HepG2 (cell line): ENCODE measurements at regions not wholly inside any gene's neighbourhood (a gene's known extent, or its start where the extent isn't known, plus 50 kb on each side); places are given as distances from the start of the nearest gene placed in this dataset.

Experiments used
- ATAC-seq: fragments of 200-7000 bp; cut with Tn5 transposase; 3 replicates; pipeline ENCODE4 v1.9.1; 2020; ENCODE audit warnings: mild to moderate bottlenecking, moderate library complexity
- BruUV-seq: library from RNA; stranded (reverse); fragments of 400-500 nt; replicated peaks from 2 replicates; lab custom pipeline; 2021; lab: Mats Ljungman, UMichigan
- CTCF ChIA-PET: fragments of 300-600 bp; formaldehyde crosslinking; extraction: SDS; loops from one replicate; lab custom pipeline; 2021; ENCODE audit warnings: low total read pairs, inconsistent platforms, low intra/inter-chr PET ratio; lab: Yijun Ruan, JAX
- POLR2A ChIA-PET: fragments of 350-600 bp; sonication (Branson Sonifier 250); formaldehyde crosslinking; loops from one replicate; lab custom pipeline; 2020; ENCODE audit warnings: antibody characterized with exemption, inconsistent platforms; lab: Yijun Ruan, JAX
- DNase-seq: peaks from one replicate; pipeline ENCODE4 v3.0.0-alpha.2; 2015; ENCODE audit warnings: low spot score
- FAIRE-seq: peaks from 3 replicates; lab custom pipeline; 2011; peaks lifted over from hg19 to GRCh38; lab: Jason Lieb, UNC
- H2AFZ ChIP-seq: one replicate; pipeline ENCODE4 v1.6.1; 2011; ENCODE audit warnings: low read length, inconsistent platforms
- H3K27ac ChIP-seq: fragments of 300-600 bp; 3 replicates; pipeline ENCODE4 v1.8.0; 2011; ENCODE audit warnings: mixed run types, mild to moderate bottlenecking, mixed read lengths, low read length, inconsistent platforms; ENCODE audit not compliant: insufficient read depth; ENCODE audit errors: extremely low read length
- H3K27me3 ChIP-seq, 2 experiments: fragments of 200-600 bp in 1 of 2; 2 replicates in 1 of 2; 3 replicates in 1 of 2; pipeline versions ENCODE4 v1.6.0 to v1.8.0; 2011; ENCODE audit warnings: low read length in 2 of 2, mild to moderate bottlenecking in 2 of 2, moderate library complexity in 2 of 2, inconsistent platforms in 1 of 2; ENCODE audit not compliant: insufficient read depth in 2 of 2, control insufficient read depth in 1 of 2
- H3K36me3 ChIP-seq, 2 experiments: fragments of 200-600 bp in 1 of 2; replicated peaks in 1 of 2; 2 replicates in 1 of 2; 3 replicates in 1 of 2; pipeline versions ENCODE4 v1.5.1 to v1.8.0; 2011; ENCODE audit warnings: low read length in 2 of 2, inconsistent platforms in 1 of 2; ENCODE audit not compliant: insufficient read depth in 2 of 2, control insufficient read depth in 1 of 2
- H3K4me1 ChIP-seq: 2 replicates; pipeline ENCODE4 v1.5.1; 2012; ENCODE audit warnings: low read length, inconsistent platforms; ENCODE audit not compliant: insufficient read depth
- H3K4me2 ChIP-seq: 2 replicates; pipeline ENCODE4 v1.6.0; 2011; ENCODE audit warnings: low read depth, low read length, inconsistent platforms
- H3K4me3 ChIP-seq, 3 experiments: fragments of 200-600 bp in 1 of 3; sonication (generic), shearing (Covaris generic) in 1 of 3; replicated peaks in 1 of 3; 2 replicates each; pipeline ENCODE4 v1.5.1; 2011 to 2016; ENCODE audit warnings: low read length in 3 of 3, inconsistent platforms in 2 of 3, low read depth in 2 of 3, mild to moderate bottlenecking in 2 of 3, control low read depth in 1 of 3, mixed read lengths in 1 of 3; ENCODE audit not compliant: insufficient read depth in 1 of 3
- H3K79me2 ChIP-seq: one replicate; pipeline ENCODE4 v1.6.1; 2011; ENCODE audit warnings: low read length, inconsistent platforms; ENCODE audit not compliant: insufficient read depth
- H3K9ac ChIP-seq: 2 replicates; pipeline ENCODE4 v1.6.0; 2011; ENCODE audit warnings: mild to moderate bottlenecking, low read depth, low read length, inconsistent platforms; ENCODE audit not compliant: insufficient read depth
- H3K9me3 ChIP-seq: 2 replicates; pipeline ENCODE4 v1.5.1; 2012; ENCODE audit warnings: mild to moderate bottlenecking, low read length
- H4K20me1 ChIP-seq: 2 replicates; pipeline ENCODE4 v1.6.0; 2011; ENCODE audit warnings: inconsistent platforms, mild to moderate bottlenecking, low read length, moderate library complexity; ENCODE audit not compliant: insufficient read depth
- ARNT ChIP-seq: fragments of 450-650 bp; IDR thresholded peaks from 2 replicates; pipeline ENCODE4 v1.6.1; 2017
- BRCA1 ChIP-seq: sonication (generic); formaldehyde crosslinking; IDR thresholded peaks from 2 replicates; pipeline ENCODE4 v1.4.0; 2020; ENCODE audit warnings: missing genetic modification reagents
- CC2D1A ChIP-seq: sonication (generic); formaldehyde crosslinking; IDR thresholded peaks from 2 replicates; pipeline ENCODE4 v1.8.1; 2023; ENCODE audit warnings: mild to moderate bottlenecking, missing genetic modification reagents
- CEBPB ChIP-seq: IDR thresholded peaks from 2 replicates; pipeline ENCODE4 v1.6.1; 2011; ENCODE audit warnings: low read depth, low read length, improper control_type of control experiment, borderline replicate concordance
- KAT7 ChIP-seq: IDR thresholded peaks from 2 replicates; pipeline ENCODE4 v1.6.1; 2018; ENCODE audit warnings: borderline replicate concordance, missing compliant biosample characterization
- MAZ ChIP-seq, 2 experiments: sonication (generic) in 1 of 2; formaldehyde crosslinking in 1 of 2; IDR thresholded peaks; 2 replicates each; pipeline versions ENCODE4 v1.5.0 to v1.6.1; 2012 to 2020; ENCODE audit warnings: low read depth in 2 of 2, mild to moderate bottlenecking in 2 of 2, borderline replicate concordance in 1 of 2, improper control_type of control experiment in 1 of 2, low read length in 1 of 2, missing genetic modification reagents in 1 of 2, moderate library complexity in 1 of 2
- NR1H2 ChIP-seq: sonication (generic); formaldehyde crosslinking; IDR thresholded peaks from 2 replicates; pipeline ENCODE4 v1.8.1; 2022; ENCODE audit warnings: low read depth, missing genetic modification reagents, borderline replicate concordance
- PITX1 ChIP-seq: sonication (generic); formaldehyde crosslinking; IDR thresholded peaks from 2 replicates; pipeline ENCODE4 v1.5.1; 2020; ENCODE audit warnings: mild to moderate bottlenecking, missing genetic modification reagents
- SIN3A ChIP-seq: IDR thresholded peaks from 2 replicates; pipeline ENCODE4 v1.6.1; 2011; ENCODE audit warnings: low read depth, mild to moderate bottlenecking, control low read depth, low read length, borderline replicate concordance
- ZNF333 ChIP-seq: sonication (generic); formaldehyde crosslinking; IDR thresholded peaks from 2 replicates; pipeline ENCODE4 v1.4.0; 2020; ENCODE audit warnings: mild to moderate bottlenecking, missing genetic modification reagents, borderline replicate concordance
- ZNF569 ChIP-seq: sonication (generic); formaldehyde crosslinking; IDR thresholded peaks from 2 replicates; pipeline ENCODE4 v1.5.0; 2020; ENCODE audit warnings: mild to moderate bottlenecking, missing genetic modification reagents, moderate library complexity, borderline replicate concordance
- ZNF703 ChIP-seq: sonication (generic); formaldehyde crosslinking; IDR thresholded peaks from 2 replicates; pipeline ENCODE4 v1.5.1; 2020; ENCODE audit warnings: missing genetic modification reagents, mild to moderate bottlenecking, moderate library complexity, borderline replicate concordance
- ZNF780A ChIP-seq: sonication (generic); formaldehyde crosslinking; IDR thresholded peaks from 2 replicates; pipeline ENCODE4 v1.8.0; 2022; ENCODE audit warnings: mild to moderate bottlenecking, missing genetic modification reagents, moderate library complexity
- ZNF883 ChIP-seq: sonication (generic); formaldehyde crosslinking; IDR thresholded peaks from 2 replicates; pipeline ENCODE4 v1.5.1; 2020; ENCODE audit warnings: mild to moderate bottlenecking, missing genetic modification reagents; ENCODE audit errors: not compliant biosample characterization
- WGBS: methylation state at CpG from one replicate; pipeline ENCODE4 v1.1.6; 2017; ENCODE audit warnings: low lambda C conversion rate; 5-methylcytosine and 5-hydroxymethylcytosine counted together
- in situ Hi-C: cut with HindIII; loops from 2 replicates; pipeline ENCODE4 v1.10.0; 2017; ENCODE audit warnings: low pct_unique_long_range_greater_than_20kb; ENCODE audit not compliant: extremely low pct_ligation_motif_present
- intact Hi-C: fragments of 100-400 bp; cut with micrococcal nuclease; formaldehyde crosslinking; loops from one replicate; pipeline ENCODE4 v1.10.0; 2022; ENCODE audit not compliant: unreplicated experiment
- TF ChIP-seq, protein P1 (sequence below): sonication (generic); formaldehyde crosslinking; IDR thresholded peaks from 2 replicates; pipeline ENCODE4 v1.4.0; 2020; ENCODE audit warnings: missing genetic modification reagents
- TF ChIP-seq, protein P2 (sequence below): sonication (generic); formaldehyde crosslinking; IDR thresholded peaks from 2 replicates; pipeline ENCODE4 v1.5.1; 2020; ENCODE audit warnings: missing genetic modification reagents, mild to moderate bottlenecking, borderline replicate concordance
- TF ChIP-seq, protein P3 (sequence below): sonication (generic); formaldehyde crosslinking; IDR thresholded peaks from 2 replicates; pipeline ENCODE4 v1.8.1; 2023; ENCODE audit warnings: mild to moderate bottlenecking, inconsistent platforms, moderate library complexity, missing genetic modification reagents, borderline replicate concordance
- TF ChIP-seq, protein P4 (sequence below): IDR thresholded peaks from 2 replicates; pipeline ENCODE4 v1.6.1; 2016; ENCODE audit warnings: missing genetic modification reagents, missing compliant biosample characterization
- TF ChIP-seq, protein P5 (sequence below): sonication (generic); formaldehyde crosslinking; IDR thresholded peaks from 2 replicates; pipeline ENCODE4 v1.4.0; 2020; ENCODE audit warnings: mild to moderate bottlenecking, missing genetic modification reagents

DNA sequence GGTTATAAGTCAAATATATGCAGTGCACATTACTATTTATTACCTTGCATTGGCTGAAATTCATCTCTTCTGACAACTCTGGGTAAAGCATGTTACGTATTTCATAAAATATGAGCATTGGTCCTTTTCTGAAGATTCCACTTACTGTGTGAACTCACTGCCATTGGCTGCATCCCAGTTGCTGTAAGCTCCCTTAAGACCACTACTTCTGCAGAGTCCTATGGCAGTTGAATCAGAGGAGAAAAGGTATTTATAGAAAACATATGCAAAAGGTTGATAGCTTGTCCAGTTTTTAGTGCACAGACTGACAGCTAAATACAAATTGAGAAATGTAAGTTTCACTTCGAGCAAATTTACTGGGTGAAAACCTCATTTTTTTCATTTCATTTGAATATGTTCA is 394.6 kb upstream of the ARRDC3 start:
- Histone ChIP-seq H3K9me3 (no peaks in the 10 kb centered on the region), H2AFZ (no peak overlapping the region), H3K27ac (no peak overlapping the region), H3K4me1 (no peaks in the 10 kb centered on the region), H3K4me2 (no peak overlapping the region), H3K9ac (no peak overlapping the region), H3K36me3 (no peaks in the 10 kb centered on the region), H3K79me2 (no peaks in the 10 kb centered on the region), H3K27me3 (no peaks in the 10 kb centered on the region), H3K4me3 (no peak overlapping the region), H4K20me1 (no peaks in the 10 kb centered on the region)
- intact Hi-C loops, result no loop called here
- in situ Hi-C loops, result no loop called here
- no TSS peak for BruUV-seq
- WGBS, result 6% methylated on average over 2 of the region's 2 CpGs
- TF ChIP-seq, protein P1, sequence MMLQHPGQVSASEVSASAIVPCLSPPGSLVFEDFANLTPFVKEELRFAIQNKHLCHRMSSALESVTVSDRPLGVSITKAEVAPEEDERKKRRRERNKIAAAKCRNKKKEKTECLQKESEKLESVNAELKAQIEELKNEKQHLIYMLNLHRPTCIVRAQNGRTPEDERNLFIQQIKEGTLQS (CRISPR knock-in tag), result no peak
- no peak for TF ChIP-seq SIN3A
- TF ChIP-seq, protein P2, sequence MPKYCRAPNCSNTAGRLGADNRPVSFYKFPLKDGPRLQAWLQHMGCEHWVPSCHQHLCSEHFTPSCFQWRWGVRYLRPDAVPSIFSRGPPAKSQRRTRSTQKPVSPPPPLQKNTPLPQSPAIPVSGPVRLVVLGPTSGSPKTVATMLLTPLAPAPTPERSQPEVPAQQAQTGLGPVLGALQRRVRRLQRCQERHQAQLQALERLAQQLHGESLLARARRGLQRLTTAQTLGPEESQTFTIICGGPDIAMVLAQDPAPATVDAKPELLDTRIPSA (CRISPR knock-in tag), result no peak
- TF ChIP-seq ZNF569 (CRISPR knock-in tag), result no peak
- TF ChIP-seq BRCA1, result no peak
- TF ChIP-seq MAZ (IDR thresholded peaks at IDR 0.05; ENCODE audit: borderline replicate concordance, low read depth, low read length), result no peak
- TF ChIP-seq MAZ (CRISPR knock-in tag; IDR thresholded peaks at IDR 0.05; ENCODE audit: low read depth), result no peak
- no peak for TF ChIP-seq NR1H2 (CRISPR knock-in tag)
- no peak for TF ChIP-seq PITX1
- TF ChIP-seq, protein P3, sequence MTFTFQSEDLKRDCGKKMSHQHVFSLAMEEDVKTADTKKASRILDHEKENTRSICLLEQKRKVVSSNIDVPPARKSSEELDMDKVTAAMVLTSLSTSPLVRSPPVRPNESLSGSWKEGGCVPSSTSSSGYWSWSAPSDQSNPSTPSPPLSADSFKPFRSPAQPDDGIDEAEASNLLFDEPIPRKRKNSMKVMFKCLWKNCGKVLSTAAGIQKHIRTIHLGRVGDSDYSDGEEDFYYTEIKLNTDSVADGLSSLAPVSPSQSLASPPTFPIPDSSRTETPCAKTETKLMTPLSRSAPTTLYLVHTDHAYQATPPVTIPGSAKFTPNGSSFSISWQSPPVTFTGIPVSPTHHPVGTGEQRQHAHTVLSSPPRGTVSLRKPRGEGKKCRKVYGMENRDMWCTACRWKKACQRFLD (CRISPR knock-in tag), result no peak
- TF ChIP-seq ZNF780A (CRISPR knock-in tag), result no peak
- TF ChIP-seq CC2D1A (CRISPR knock-in tag), result no peak
- TF ChIP-seq KAT7 (CRISPR knock-in tag), result no peak
- TF ChIP-seq ZNF333 (CRISPR knock-in tag), result no peak
- TF ChIP-seq ZNF883 (CRISPR knock-in tag), result no peak
- no peak for TF ChIP-seq ZNF703
- no peak for TF ChIP-seq ARNT
- TF ChIP-seq CEBPB, result no peak
- TF ChIP-seq, protein P4, sequence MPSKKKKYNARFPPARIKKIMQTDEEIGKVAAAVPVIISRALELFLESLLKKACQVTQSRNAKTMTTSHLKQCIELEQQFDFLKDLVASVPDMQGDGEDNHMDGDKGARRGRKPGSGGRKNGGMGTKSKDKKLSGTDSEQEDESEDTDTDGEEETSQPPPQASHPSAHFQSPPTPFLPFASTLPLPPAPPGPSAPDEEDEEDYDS (CRISPR knock-in tag), result no peak
- TF ChIP-seq, protein P5, sequence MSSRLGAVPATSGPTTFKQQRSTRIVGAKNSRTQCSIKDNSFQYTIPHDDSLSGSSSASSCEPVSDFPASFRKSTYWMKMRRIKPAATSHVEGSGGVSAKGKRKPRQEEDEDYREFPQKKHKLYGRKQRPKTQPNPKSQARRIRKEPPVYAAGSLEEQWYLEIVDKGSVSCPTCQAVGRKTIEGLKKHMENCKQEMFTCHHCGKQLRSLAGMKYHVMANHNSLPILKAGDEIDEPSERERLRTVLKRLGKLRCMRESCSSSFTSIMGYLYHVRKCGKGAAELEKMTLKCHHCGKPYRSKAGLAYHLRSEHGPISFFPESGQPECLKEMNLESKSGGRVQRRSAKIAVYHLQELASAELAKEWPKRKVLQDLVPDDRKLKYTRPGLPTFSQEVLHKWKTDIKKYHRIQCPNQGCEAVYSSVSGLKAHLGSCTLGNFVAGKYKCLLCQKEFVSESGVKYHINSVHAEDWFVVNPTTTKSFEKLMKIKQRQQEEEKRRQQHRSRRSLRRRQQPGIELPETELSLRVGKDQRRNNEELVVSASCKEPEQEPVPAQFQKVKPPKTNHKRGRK, result no peak
- FAIRE-seq (no peak), DNase-seq (no peak), ATAC-seq (no peak)
- POLR2A ChIA-PET, result no interaction called here
- CTCF ChIA-PET, result no interaction called here
